GM11168 (cell line): ENCODE measurements at regions not wholly inside any gene's neighbourhood (a gene's known extent, or its start where the extent isn't known, plus 50 kb on each side); places are given as distances from the start of the nearest gene placed in this dataset.

ENCODE experiments used
- in situ Hi-C: fragments of 300-500 bp; cut with MboI; formaldehyde crosslinking; loops from one replicate; pipeline ENCODE4 v1.12.0; 2022; ENCODE audit warnings: low sequenced_read_pairs; ENCODE audit not compliant: unreplicated experiment

GRCh38 chr6:159118924-159119323, 50.3 kb upstream of the FNDC1 start:
- in situ Hi-C loops: no loop called here

GRCh38 chr6:159117563-159117962, 51.6 kb upstream of the FNDC1 start:
- in situ Hi-C loops: no loop called here

- in situ Hi-C loops: no loop called here
Measured at GRCh38 chr6:159117046-159117445, 52.2 kb upstream of the FNDC1 start.

DNA sequence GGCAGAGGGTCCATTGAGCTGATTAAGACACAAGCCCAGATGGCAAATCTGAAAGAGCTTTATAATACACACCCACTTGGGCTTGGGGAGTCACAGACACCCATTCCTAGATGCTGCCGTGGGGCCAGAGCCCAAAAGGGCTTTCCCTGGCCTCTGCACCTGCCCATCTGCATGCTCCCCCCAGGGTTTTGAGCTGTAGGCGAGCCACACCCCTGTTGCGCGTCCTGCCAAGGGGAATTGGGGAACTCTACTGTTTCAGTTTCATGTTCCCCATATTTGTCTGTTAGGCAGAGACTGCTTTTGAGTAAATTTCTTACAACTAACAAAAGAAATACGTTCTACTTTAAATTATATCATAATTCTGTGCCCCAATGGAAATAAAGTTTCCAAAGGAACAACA, 52.9 kb upstream of the FNDC1 start:
- in situ Hi-C loops: no loop called here

DNA sequence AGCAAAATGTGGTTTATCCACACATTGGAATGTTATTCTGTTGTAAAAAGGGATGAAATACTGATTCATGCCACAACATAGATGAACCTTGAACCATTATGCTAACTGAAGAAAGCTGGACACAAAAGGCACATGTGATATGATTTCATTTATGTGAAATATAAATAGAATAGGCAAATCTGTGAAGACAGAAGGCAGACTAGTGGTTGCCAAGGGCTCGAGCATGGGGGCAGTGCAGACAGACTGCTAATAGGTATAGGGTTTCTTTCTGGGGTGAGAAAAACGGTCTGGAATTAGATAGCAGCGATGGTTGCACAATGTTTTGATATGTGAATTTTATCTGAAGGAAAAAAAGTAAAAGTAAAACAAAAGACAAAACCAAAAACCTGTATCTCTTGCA, 54.6 kb upstream of the FNDC1 start:
- in situ Hi-C loops: no loop called here

DNA sequence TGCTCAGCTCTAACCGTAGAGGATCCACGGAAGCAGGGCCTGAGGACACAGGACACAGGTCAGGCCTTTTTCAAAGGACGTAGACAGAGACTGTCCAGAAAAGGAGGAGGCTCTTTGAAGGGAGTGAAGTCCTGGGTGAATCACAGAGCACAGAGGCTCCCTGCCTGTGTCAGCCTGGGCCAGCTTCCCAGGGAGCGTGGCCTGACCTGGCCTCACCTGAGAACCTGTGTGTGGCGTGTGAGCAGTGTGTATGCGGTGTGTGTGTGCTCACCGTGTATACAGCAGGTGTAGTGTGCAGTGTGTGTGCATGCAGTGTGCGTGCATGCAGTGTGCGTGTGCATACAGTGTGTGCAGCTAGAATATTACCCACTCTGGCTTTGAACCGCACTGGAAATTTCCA, 56.0 kb upstream of the FNDC1 start:
- in situ Hi-C loops: no loop called here

- in situ Hi-C loops: no loop called here
Measured at GRCh38 chr6:159112714-159113113, 56.5 kb upstream of the FNDC1 start.

- in situ Hi-C loops: no loop called here
Measured at GRCh38 chr6:159110748-159111147, 58.5 kb upstream of the FNDC1 start.

DNA sequence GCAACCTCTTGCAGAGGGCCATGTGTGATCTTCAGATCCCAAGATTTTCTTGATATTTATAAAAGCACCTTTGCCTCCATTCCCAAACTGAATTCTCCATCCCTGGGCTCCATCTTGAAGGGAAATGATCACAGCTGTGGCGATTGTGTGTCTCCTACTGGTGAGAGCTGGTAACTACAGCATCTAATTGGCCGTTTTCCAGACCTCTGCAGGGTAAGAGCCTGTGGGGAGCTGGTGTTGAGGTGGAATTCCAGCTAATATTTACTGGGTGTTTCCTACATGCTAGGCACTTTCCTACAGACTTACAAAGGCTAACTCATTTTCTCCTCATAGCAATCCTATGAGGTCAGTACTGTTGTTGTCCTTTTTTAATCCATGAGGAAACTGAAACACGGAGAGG, 59.2 kb upstream of the FNDC1 start:
- in situ Hi-C loops: no loop called here

GRCh38 chr6:159109391-159109790, 59.8 kb upstream of the FNDC1 start:
- in situ Hi-C loops: loop anchor here (10.0 kb wide), 1 partner anchor 105 kb away; the partner anchor contains the start of gene RSPH3

GRCh38 chr6:159108426-159108985, 60.7 kb upstream of the FNDC1 start:
- in situ Hi-C loops: loop anchor here (10.0 kb wide), 1 partner anchor 104 kb away; the partner anchor contains the start of gene RSPH3

DNA sequence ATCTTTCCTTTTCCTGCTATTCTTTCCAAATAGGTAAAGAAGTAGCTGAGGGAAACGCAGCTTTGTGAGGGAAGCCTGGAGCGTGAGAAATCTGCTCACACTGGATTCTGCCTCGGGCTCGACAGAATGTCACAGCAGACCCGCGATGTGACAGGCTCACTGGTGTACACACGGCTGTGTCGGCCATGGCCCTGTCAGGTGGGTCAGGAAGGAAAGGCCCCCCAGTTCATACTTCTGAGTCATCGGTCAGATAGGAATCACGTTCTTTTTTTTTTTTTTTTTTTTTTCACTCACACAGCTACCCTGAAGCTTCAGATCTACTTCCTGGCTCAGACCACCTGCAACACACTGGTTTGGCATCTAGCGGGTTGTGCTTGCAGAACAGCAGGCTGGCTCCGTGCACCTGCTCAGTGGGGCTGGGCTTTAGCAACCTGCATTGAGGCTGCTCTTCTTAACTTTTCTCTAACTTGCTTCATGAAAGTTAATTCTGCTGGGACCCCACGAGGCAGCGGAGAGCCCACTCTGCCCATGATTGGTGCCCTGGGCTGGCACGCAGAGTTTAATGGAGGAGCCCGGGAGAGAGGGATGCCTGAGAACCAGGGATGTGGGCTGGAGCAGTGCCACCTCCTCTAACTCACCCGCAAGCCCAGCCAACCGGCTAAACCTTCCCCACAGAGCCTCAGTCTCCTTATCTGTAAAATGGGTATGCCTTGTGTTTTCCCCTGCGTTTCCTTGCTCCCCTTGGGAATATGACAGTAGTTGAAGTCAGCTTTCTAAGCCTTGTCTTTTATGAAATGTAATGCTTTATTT, 61.5 kb upstream of the FNDC1 start:
- in situ Hi-C loops: loop anchor here (10.0 kb wide), 1 partner anchor 103 kb away; the partner anchor contains the start of gene RSPH3

- in situ Hi-C loops: loop anchor here (10.0 kb wide), 1 partner anchor 102 kb away; the partner anchor contains the start of gene RSPH3
Measured at GRCh38 chr6:159106627-159107241, 61.9 kb upstream of the TAGAP start.

GRCh38 chr6:159105716-159106115, 60.9 kb upstream of the TAGAP start:
- in situ Hi-C loops: loop anchor here (10.0 kb wide), 1 partner anchor 101 kb away; the partner anchor contains the start of gene RSPH3

GRCh38 chr6:159104931-159105330, 60.1 kb upstream of the TAGAP start:
- in situ Hi-C loops: loop anchor here (5.0 to 10.0 kb wide), 2 partner anchors 63 to 100 kb away; partner anchors contain the start of genes RSPH3 and TAGAP

DNA sequence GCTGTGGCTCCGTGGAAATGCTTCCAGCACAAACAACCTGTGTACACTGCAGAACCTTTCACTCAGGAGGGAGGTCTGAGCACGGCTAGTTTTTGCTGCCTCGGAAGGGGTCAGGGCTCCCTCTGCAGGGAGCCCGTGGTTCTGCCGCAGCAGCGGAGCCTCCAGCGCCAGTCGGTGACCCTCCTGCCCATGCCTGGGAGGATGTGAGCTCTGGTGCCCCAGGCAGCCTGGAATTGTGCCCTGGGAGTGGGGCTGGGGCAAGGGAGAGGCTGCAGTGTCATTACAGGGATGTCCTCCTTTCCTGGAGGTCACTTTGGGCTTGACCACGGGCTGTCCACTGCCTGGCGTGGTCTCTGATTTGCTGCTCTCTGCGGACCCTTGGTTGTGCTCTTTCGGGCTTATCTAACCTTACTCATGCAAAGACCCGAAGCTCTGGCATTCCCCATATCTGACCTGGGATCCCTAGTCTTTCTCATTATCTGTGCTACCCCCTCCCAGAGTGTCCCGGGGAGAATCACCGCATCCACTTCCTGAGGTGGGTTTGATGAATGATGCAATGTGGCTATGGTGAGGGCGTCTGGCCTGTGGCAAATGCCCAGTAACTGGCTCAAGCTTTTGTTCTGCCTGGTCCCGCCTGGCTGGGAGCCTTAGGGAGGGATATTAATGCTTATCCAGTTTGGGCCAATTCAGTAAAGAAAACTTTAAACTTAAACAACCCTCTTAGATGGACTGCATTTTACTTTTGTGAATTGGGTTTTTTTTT, 59.6 kb upstream of the TAGAP start:
- in situ Hi-C loops: loop anchor here (5.0 to 10.0 kb wide), 2 partner anchors 62 to 100 kb away; partner anchors contain the start of genes RSPH3 and TAGAP

DNA sequence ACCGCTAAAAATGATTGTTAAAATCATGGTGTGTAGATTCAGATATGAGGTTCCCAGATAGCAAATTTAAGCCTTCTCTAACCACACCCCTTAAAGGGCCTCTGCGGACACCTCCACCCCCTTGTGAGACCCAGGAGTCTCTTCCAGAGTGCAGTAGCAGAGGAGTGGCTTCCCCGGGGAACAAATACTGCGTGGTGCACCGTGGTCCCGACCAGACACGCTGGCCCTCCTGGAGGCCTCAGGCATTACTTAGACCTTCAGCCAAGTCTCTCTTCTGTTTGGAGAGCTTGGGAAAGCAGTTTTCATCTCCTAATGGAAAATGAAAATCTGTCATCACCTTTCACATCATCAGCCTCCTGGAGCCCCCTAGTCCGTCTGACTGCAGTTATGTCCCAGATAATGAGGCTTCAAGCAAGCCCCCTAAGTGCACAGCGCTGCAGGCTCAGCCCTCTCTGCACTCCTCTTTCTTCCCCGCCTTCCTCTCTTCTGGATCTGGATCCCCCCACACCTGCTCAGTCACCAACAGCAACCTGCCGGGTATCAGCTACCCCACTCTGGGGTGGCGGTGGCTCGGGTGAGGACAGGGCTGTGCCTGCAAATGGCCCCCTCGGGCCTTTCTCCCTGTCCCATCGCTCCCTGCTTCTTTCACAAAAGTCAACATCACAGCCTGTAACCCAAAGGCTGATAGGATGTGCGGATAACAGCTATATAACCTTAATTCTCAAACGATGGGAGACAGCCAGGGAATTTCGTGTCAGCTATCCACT, 58.8 kb upstream of the TAGAP start:
- in situ Hi-C loops: loop anchor here (5.0 to 10.0 kb wide), 2 partner anchors 61 to 99 kb away; partner anchors contain the start of genes RSPH3 and TAGAP

DNA sequence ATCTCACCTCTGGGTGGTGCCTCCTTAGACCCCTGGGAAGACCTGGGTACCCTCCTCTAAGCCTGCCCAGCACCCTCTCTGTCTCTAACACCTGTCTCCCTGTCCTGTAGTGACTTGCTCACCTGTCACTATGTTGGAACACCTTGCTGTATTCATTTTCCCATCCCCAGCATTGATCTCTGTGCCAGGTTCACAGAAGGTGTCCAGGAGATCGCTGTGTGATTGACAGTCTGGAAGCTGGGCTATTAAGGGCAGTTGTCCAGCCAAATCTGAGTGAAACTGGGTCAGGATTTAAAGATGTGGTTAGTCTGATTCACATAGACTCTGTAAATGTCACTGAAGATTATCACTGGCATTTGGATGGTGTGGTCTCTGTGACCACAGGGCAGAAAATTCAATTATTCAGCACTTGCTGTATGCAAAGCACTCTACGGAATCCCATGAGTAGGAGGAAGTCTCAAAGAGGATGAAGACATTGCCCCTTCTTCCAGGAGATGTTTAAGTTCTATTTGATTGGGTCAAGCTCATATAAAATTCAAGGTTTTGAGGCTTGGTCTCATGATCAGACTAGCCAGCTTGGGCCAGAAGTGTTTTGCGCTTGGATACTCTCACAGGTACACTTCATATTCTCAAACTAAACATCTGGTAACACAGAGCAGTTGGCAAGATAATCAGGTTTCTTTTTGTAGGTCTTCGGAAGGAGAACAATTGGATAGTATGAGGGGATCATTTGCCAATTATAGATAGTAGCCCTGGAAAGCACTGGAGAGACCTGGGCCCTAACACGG, 57.8 kb upstream of the TAGAP start:
- in situ Hi-C loops: loop anchor here (5.0 to 10.0 kb wide), 2 partner anchors 60 to 98 kb away; partner anchors contain the start of genes RSPH3 and TAGAP
